Progenitor cell of endocrine pancreas (in vitro differentiated cells): ENCODE measurements at regions not wholly inside any gene's neighbourhood (a gene's known extent, or its start where the extent isn't known, plus 50 kb on each side); places are given as distances from the start of the nearest gene placed in this dataset.

ENCODE experiments used
- DNase-seq: peaks from one replicate; pipeline ENCODE4 v3.0.0; 2021; ENCODE audit warnings: low spot score; ENCODE audit not compliant: unreplicated experiment
- H3K27ac Mint-ChIP-seq: 2 replicates; pipeline ENCODE4 v1.8.0; 2021; ENCODE audit warnings: mild to moderate bottlenecking, moderate library complexity, mixed read lengths
- H3K27me3 Mint-ChIP-seq: 2 replicates; pipeline ENCODE4 v1.8.0; 2021; ENCODE audit warnings: mixed read lengths
- H3K36me3 Mint-ChIP-seq: 2 replicates; pipeline ENCODE4 v1.8.0; 2022; ENCODE audit warnings: mixed read lengths; ENCODE audit not compliant: insufficient read depth
- H3K4me1 Mint-ChIP-seq: 2 replicates; pipeline ENCODE4 v1.8.0; 2021; ENCODE audit warnings: low read depth, mixed read lengths
- H3K4me3 Mint-ChIP-seq: 2 replicates; pipeline ENCODE4 v1.8.0; 2021; ENCODE audit warnings: low read depth, mild to moderate bottlenecking, moderate library complexity, mixed read lengths
- H3K9me3 Mint-ChIP-seq: 2 replicates; pipeline ENCODE4 v1.8.0; 2021; ENCODE audit warnings: low read depth, mixed read lengths
- CTCF ChIP-seq: fragments of 200-600 bp; sonication (generic); IDR thresholded peaks from one replicate; pipeline ENCODE4 v1.5.0; 2021; ENCODE audit warnings: antibody characterized with exemption, mild to moderate bottlenecking; ENCODE audit not compliant: unreplicated experiment

- DNase-seq: no peak
- H3K27me3 Mint-ChIP-seq: no peaks in the 10 kb centered on the region
- H3K36me3 Mint-ChIP-seq: no peaks in the 10 kb centered on the region
- peaks cover 5% of the 10 kb centered on the region for H3K4me1 Mint-ChIP-seq
- H3K9me3 Mint-ChIP-seq: no peaks in the 10 kb centered on the region
- H3K4me3 Mint-ChIP-seq: no peak overlapping the region
- no peak overlapping the region for H3K27ac Mint-ChIP-seq
- TF ChIP-seq CTCF: no peak
These were observed 434.2 kb upstream of the TPM1 start for GRCh38 chr15:62608369-62608768.

GRCh38 chr15:62610265-62610869, 432.2 kb upstream of the TPM1 start:
- Mint-ChIP-seq H3K4me3 (no peak overlapping the region), H3K36me3 (no peaks in the 10 kb centered on the region), H3K9me3 (no peaks in the 10 kb centered on the region), H3K27me3 (no peaks in the 10 kb centered on the region), H3K4me1 (peaks cover 5% of the 10 kb centered on the region), H3K27ac (no peak overlapping the region)
- TF ChIP-seq CTCF: no peak
- no peak for DNase-seq

GRCh38 chr15:62611002-62611401, 431.5 kb upstream of the TPM1 start:
- DNase-seq: no peak
- Mint-ChIP-seq H3K36me3 (no peaks in the 10 kb centered on the region), H3K27me3 (no peaks in the 10 kb centered on the region), H3K27ac (no peak overlapping the region), H3K4me1 (peaks cover 5% of the 10 kb centered on the region), H3K9me3 (no peaks in the 10 kb centered on the region), H3K4me3 (no peak overlapping the region)
- TF ChIP-seq CTCF: no peak

- DNase-seq: no peak
- Mint-ChIP-seq H3K27me3 (no peaks in the 10 kb centered on the region), H3K4me1 (peaks cover 5% of the 10 kb centered on the region), H3K36me3 (no peaks in the 10 kb centered on the region), H3K27ac (no peak overlapping the region), H3K9me3 (no peaks in the 10 kb centered on the region), H3K4me3 (no peak overlapping the region)
- no peak for TF ChIP-seq CTCF
These were observed 430.3 kb upstream of the TPM1 start for GRCh38 chr15:62612183-62612733.

GRCh38 chr15:62612771-62613170, 429.8 kb upstream of the TPM1 start:
- H3K4me3 Mint-ChIP-seq: no peak overlapping the region
- H3K36me3 Mint-ChIP-seq: no peaks in the 10 kb centered on the region
- H3K9me3 Mint-ChIP-seq: no peaks in the 10 kb centered on the region
- H3K27ac Mint-ChIP-seq: no peak overlapping the region
- DNase-seq: no peak
- no peak for TF ChIP-seq CTCF
- no peaks in the 10 kb centered on the region for H3K27me3 Mint-ChIP-seq
- H3K4me1 Mint-ChIP-seq: peaks cover 5% of the 10 kb centered on the region
